A549 (cell line): ENCODE measurements at regions not wholly inside any gene's neighbourhood (a gene's known extent, or its start where the extent isn't known, plus 50 kb on each side); places are given as distances from the start of the nearest gene placed in this dataset.
A peak's percentile ranks its signal among the peaks of the same experiment; 100 is the strongest.

Experiments
- ATAC-seq, 2 experiments: fragments of 200-7000 bp in 1 of 2; fragments of >200 bp in 1 of 2; cut with Nextera tagmentation in 1 of 2; cut with Tn5 transposase in 1 of 2; 3 replicates each; pipeline versions ENCODE4 v1.8.0 to v1.9.1; 2018 to 2020; ENCODE audit warnings: mild to moderate bottlenecking in 1 of 2, moderate library complexity in 1 of 2
- CTCF ChIA-PET: fragments of 300-600 bp; sonication (Branson Sonifier 250); formaldehyde crosslinking; extraction: SDS; loops from one replicate; lab custom pipeline; 2021; ENCODE audit warnings: antibody characterized with exemption, inconsistent platforms; lab: Yijun Ruan, JAX
- POLR2A ChIA-PET: fragments of 350-600 bp; formaldehyde crosslinking; extraction: SDS; loops from one replicate; lab custom pipeline; 2021; ENCODE audit warnings: antibody characterized with exemption, inconsistent platforms; lab: Yijun Ruan, JAX
- DNase-seq, 2 experiments: peaks; one replicate each; pipeline versions ENCODE4 v3.0.0 to v3.0.0-alpha.2; 2011 to 2016; ENCODE audit warnings: low read depth in 1 of 2, low spot score in 1 of 2
- FAIRE-seq: peaks from 2 replicates; lab custom pipeline; 2011; peaks lifted over from hg19 to GRCh38; lab: Jason Lieb, UNC
- H3K27ac ChIP-seq, 2 experiments: fragments of >200 bp; sonication (Bioruptor Twin); formaldehyde crosslinking; 3 replicates each; pipeline ENCODE4 v1.5.1; 2016 to 2017
- H3K4me1 ChIP-seq: fragments of >200 bp; sonication (Bioruptor Twin); formaldehyde crosslinking; 3 replicates; pipeline ENCODE4 v1.6.1; 2016
- H3K4me2 ChIP-seq: fragments of >200 bp; sonication (Bioruptor Twin); formaldehyde crosslinking; 3 replicates; pipeline ENCODE4 v1.6.1; 2016
- H3K4me3 ChIP-seq: fragments of >200 bp; sonication (Bioruptor Twin); formaldehyde crosslinking; 3 replicates; pipeline ENCODE4 v1.5.1; 2016
- H3K9me3 ChIP-seq: fragments of >200 bp; sonication (Bioruptor Twin); formaldehyde crosslinking; 3 replicates; pipeline ENCODE4 v1.6.1; 2016
- CBX8 ChIP-seq: fragments of 200-600 bp; sonication (generic); IDR thresholded peaks from 2 replicates; pipeline ENCODE4 v1.6.1; 2016
- CEBPB ChIP-seq, 2 experiments: fragments of >200 bp in 1 of 2; sonication (Bioruptor Twin) in 1 of 2; formaldehyde crosslinking in 1 of 2; IDR thresholded peaks; 2 replicates each; pipeline ENCODE4 v1.6.1; 2012 to 2016
- CHD4 ChIP-seq: fragments of 200-600 bp; sonication (generic); IDR thresholded peaks from 2 replicates; pipeline ENCODE4 v1.6.1; 2016; ENCODE audit warnings: antibody characterized with exemption, mild to moderate bottlenecking, borderline replicate concordance
- EHF ChIP-seq: fragments of 250-450 bp; sonication (Bioruptor Pico); IDR thresholded peaks from 2 replicates; pipeline ENCODE4 v1.5.0; 2020; ENCODE audit warnings: mild to moderate bottlenecking
- EHMT2 ChIP-seq: fragments of 200-600 bp; sonication (generic); IDR thresholded peaks from 2 replicates; pipeline ENCODE4 v1.6.1; 2016; ENCODE audit warnings: antibody characterized with exemption, low read depth, mild to moderate bottlenecking, moderate library complexity
- EP300 ChIP-seq, 2 experiments: fragments of >200 bp; sonication (Bioruptor Twin); formaldehyde crosslinking; IDR thresholded peaks; 2 replicates in 1 of 2; 3 replicates in 1 of 2; pipeline ENCODE4 v1.6.1; 2016 to 2017
- FOSB ChIP-seq: fragments of 250-450 bp; sonication (Bioruptor Pico); IDR thresholded peaks from 2 replicates; pipeline ENCODE4 v1.5.0; 2020; ENCODE audit warnings: mild to moderate bottlenecking, moderate library complexity
- FOSL2 ChIP-seq, 2 experiments: fragments of 450-650 bp in 1 of 2; fragments of >200 bp in 1 of 2; sonication (Bioruptor Twin) in 1 of 2; formaldehyde crosslinking; IDR thresholded peaks; 2 replicates each; pipeline versions ENCODE4 v1.5.0 to v1.6.1; 2016 to 2020; ENCODE audit warnings: mild to moderate bottlenecking in 1 of 2, moderate library complexity in 1 of 2
- FOXS1 ChIP-seq: fragments of 250-450 bp; sonication (Bioruptor Pico); IDR thresholded peaks from 2 replicates; pipeline ENCODE4 v1.5.0; 2020; ENCODE audit warnings: mild to moderate bottlenecking, moderate library complexity
- JUNB ChIP-seq: fragments of >200 bp; sonication (Bioruptor Twin); formaldehyde crosslinking; IDR thresholded peaks from 2 replicates; pipeline ENCODE4 v1.6.1; 2016
- KDM5A ChIP-seq: fragments of 200-600 bp; sonication (generic); IDR thresholded peaks from 2 replicates; pipeline ENCODE4 v1.6.1; 2016; ENCODE audit warnings: antibody characterized with exemption, mild to moderate bottlenecking
- MAFK ChIP-seq: fragments of 450-650 bp; IDR thresholded peaks from 2 replicates; pipeline ENCODE4 v1.6.1; 2014; ENCODE audit not compliant: partially characterized antibody
- MAZ ChIP-seq: fragments of 150-350 bp; IDR thresholded peaks from 2 replicates; pipeline ENCODE4 v1.6.1; 2014; ENCODE audit warnings: antibody characterized with exemption, low read depth, low read length, borderline replicate concordance
- MYC ChIP-seq: IDR thresholded peaks from 2 replicates; pipeline ENCODE4 v1.6.1; 2012; ENCODE audit warnings: mild to moderate bottlenecking, inconsistent platforms, low read length, improper control_type of control experiment, borderline replicate concordance
- RAD21 ChIP-seq, 2 experiments: fragments of >200 bp in 1 of 2; sonication (Bioruptor Twin) in 1 of 2; formaldehyde crosslinking in 1 of 2; IDR thresholded peaks in 1 of 2; conservative IDR thresholded peaks in 1 of 2; 2 replicates in 1 of 2; 3 replicates in 1 of 2; pipeline ENCODE4 v1.6.1; 2012 to 2018; ENCODE audit warnings: inconsistent platforms in 1 of 2
- RCOR1 ChIP-seq: fragments of 150-350 bp; IDR thresholded peaks from 2 replicates; pipeline ENCODE4 v1.6.1; 2014; ENCODE audit warnings: antibody characterized with exemption, low read length, low read depth
- RFX5 ChIP-seq: fragments of 450-650 bp; IDR thresholded peaks from 2 replicates; pipeline ENCODE4 v1.7.1; 2014; ENCODE audit warnings: antibody characterized with exemption, mild to moderate bottlenecking, moderate library complexity
- RNF2 ChIP-seq: fragments of 200-600 bp; sonication (generic); IDR thresholded peaks from 2 replicates; pipeline ENCODE4 v1.6.1; 2016; ENCODE audit warnings: low read depth, mild to moderate bottlenecking, antibody characterized with exemption, moderate library complexity, borderline replicate concordance
- SMC3 ChIP-seq: fragments of >200 bp; sonication (Bioruptor Twin); formaldehyde crosslinking; IDR thresholded peaks from 3 replicates; pipeline ENCODE4 v1.6.1; 2018; ENCODE audit warnings: inconsistent platforms
- ZNF302 ChIP-seq: fragments of 250-450 bp; sonication (Bioruptor Pico); IDR thresholded peaks from 2 replicates; pipeline ENCODE4 v1.9.0; 2021; ENCODE audit warnings: inconsistent platforms, mild to moderate bottlenecking, moderate library complexity
- ZSCAN20 ChIP-seq: fragments of 250-450 bp; sonication (Bioruptor Pico); IDR thresholded peaks from 2 replicates; pipeline ENCODE4 v1.8.0; 2022; ENCODE audit warnings: mild to moderate bottlenecking, moderate library complexity
- WGBS: methylation state at CpG from one replicate; pipeline ENCODE4 v1.1.6; 2017; ENCODE audit errors: missing lambda C conversion rate; 5-methylcytosine and 5-hydroxymethylcytosine counted together
- TF ChIP-seq, protein P1 (sequence below): IDR thresholded peaks from 2 replicates; pipeline ENCODE4 v1.6.1; 2012; ENCODE audit warnings: low read depth, borderline replicate concordance
- TF ChIP-seq, protein P2 (sequence below): fragments of 250-450 bp; sonication (Bioruptor Pico); IDR thresholded peaks from 2 replicates; pipeline ENCODE4 v1.5.0; 2021; ENCODE audit warnings: mild to moderate bottlenecking, moderate library complexity, borderline replicate concordance
- TF ChIP-seq, protein P3 (sequence below): fragments of >200 bp; sonication (Bioruptor Twin); formaldehyde crosslinking; IDR thresholded peaks from 3 replicates; pipeline ENCODE4 v1.5.1; 2016
- TF ChIP-seq, protein P4 (sequence below): fragments of 250-450 bp; sonication (Bioruptor Pico); IDR thresholded peaks from 2 replicates; pipeline ENCODE4 v1.5.0; 2020; ENCODE audit warnings: low read depth, mild to moderate bottlenecking, moderate library complexity

DNA sequence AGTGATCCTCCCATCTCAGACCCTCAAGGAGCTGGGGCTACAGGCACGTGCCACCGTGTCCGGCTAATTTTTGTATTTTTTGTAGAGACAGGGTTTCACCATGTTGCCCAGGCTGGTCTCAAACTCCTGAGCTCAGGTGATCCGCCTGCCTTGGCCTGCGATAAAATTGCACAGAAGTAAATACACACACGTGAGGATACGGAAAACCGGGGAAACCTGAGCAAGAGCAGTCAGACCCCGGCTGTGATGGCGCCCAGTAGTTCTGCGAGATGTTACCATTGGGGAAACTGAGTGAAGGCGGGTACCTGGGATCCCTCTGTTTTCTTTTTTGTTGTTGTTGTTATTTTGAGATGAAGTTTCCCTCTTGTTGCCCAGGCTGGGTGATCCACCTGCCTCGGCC, 114.9 kb downstream of the C9orf50 start (continued):
- TF ChIP-seq CEBPB (IDR thresholded peaks at IDR 0.05), result no peak
- TF ChIP-seq, protein P1, sequence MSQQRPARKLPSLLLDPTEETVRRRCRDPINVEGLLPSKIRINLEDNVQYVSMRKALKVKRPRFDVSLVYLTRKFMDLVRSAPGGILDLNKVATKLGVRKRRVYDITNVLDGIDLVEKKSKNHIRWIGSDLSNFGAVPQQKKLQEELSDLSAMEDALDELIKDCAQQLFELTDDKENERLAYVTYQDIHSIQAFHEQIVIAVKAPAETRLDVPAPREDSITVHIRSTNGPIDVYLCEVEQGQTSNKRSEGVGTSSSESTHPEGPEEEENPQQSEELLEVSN, result no peak
- no peak for TF ChIP-seq MYC
- TF ChIP-seq RFX5, result no peak
- TF ChIP-seq CBX8, result no peak
- TF ChIP-seq, protein P2, sequence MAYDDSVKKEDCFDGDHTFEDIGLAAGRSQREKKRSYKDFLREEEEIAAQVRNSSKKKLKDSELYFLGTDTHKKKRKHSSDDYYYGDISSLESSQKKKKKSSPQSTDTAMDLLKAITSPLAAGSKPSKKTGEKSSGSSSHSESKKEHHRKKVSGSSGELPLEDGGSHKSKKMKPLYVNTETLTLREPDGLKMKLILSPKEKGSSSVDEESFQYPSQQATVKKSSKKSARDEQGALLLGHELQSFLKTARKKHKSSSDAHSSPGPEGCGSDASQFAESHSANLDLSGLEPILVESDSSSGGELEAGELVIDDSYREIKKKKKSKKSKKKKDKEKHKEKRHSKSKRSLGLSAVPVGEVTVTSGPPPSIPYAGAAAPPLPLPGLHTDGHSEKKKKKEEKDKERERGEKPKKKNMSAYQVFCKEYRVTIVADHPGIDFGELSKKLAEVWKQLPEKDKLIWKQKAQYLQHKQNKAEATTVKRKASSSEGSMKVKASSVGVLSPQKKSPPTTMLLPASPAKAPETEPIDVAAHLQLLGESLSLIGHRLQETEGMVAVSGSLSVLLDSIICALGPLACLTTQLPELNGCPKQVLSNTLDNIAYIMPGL (CRISPR knock-in tag), result no peak
- TF ChIP-seq RNF2, result no peak

DNA sequence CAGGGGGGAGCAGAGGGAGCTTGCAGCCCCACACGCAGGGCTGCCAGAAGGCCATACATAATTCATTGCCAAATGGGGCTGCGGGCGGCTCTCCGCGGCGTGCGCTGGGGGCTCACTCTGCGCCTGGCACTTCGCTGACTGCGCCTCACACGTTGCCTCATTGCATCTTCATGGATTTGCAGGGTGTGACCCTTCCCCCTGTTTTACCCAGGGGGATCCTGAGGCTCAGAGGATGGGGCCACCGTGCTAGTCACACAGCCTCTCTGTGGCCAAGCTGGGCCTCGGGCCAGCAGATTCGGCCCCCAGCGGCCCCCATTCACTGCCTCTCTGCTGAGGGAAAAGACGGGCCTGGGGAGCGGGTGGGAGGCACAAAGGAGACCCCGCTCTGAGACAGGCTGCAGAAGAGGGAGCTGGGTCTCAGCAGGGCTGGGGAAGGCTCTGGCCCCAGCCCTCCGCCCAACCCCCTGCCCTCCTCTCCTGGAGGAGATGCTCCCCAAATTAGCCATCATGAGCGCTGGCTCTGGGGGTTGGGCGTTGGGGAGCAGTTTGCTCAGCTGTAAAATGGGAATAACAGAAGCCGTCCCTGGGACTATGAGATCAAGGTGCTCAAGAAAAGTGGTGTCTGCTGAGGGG, 115.5 kb downstream of the C9orf50 start:
- Histone ChIP-seq H3K27ac (peak overlapping the region; percentile 67 to 79; a peak in 4 of 6 replicates), H3K4me1 (peaks cover 44% of the 10 kb centered on the region), H3K4me2 (no peak overlapping the region), H3K4me3 (no peak overlapping the region), H3K9me3 (peaks cover 14% of the 10 kb centered on the region)
- ATAC-seq (no peak), DNase-seq (no peak), FAIRE-seq (no peak)
- ChIA-PET POLR2A (interaction anchor here (1.8 kb wide), 1 partner anchor 8 kb away, joined by 9 read pairs; no protein-coding TSS in a partner anchor), CTCF (no interaction called here)
- TF ChIP-seq, protein P3, sequence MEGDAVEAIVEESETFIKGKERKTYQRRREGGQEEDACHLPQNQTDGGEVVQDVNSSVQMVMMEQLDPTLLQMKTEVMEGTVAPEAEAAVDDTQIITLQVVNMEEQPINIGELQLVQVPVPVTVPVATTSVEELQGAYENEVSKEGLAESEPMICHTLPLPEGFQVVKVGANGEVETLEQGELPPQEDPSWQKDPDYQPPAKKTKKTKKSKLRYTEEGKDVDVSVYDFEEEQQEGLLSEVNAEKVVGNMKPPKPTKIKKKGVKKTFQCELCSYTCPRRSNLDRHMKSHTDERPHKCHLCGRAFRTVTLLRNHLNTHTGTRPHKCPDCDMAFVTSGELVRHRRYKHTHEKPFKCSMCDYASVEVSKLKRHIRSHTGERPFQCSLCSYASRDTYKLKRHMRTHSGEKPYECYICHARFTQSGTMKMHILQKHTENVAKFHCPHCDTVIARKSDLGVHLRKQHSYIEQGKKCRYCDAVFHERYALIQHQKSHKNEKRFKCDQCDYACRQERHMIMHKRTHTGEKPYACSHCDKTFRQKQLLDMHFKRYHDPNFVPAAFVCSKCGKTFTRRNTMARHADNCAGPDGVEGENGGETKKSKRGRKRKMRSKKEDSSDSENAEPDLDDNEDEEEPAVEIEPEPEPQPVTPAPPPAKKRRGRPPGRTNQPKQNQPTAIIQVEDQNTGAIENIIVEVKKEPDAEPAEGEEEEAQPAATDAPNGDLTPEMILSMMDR, result no peak
- TF ChIP-seq EHMT2 (no peak), ZSCAN20 (no peak), FOSL2 (IDR thresholded peaks at IDR 0.05) (no peak), FOSL2 (CRISPR knock-in tag; IDR thresholded peaks at IDR 0.05) (no peak), EP300 (IDR thresholded peaks at IDR 0.05) (no peak), SMC3 (no peak), ZNF302 (CRISPR knock-in tag) (no peak), EHF (CRISPR knock-in tag) (no peak), MAZ (no peak), RCOR1 (no peak), FOXS1 (CRISPR knock-in tag) (no peak), FOSB (CRISPR knock-in tag) (no peak), KDM5A (no peak), CHD4 (no peak), RAD21 (conservative IDR thresholded peaks at IDR 0.05 in 1 of 2, IDR thresholded peaks at IDR 0.05 in 1 of 2) (no peak), MAFK (no peak), RFX5 (no peak), JUNB (no peak), CBX8 (no peak)
- TF ChIP-seq, protein P4, sequence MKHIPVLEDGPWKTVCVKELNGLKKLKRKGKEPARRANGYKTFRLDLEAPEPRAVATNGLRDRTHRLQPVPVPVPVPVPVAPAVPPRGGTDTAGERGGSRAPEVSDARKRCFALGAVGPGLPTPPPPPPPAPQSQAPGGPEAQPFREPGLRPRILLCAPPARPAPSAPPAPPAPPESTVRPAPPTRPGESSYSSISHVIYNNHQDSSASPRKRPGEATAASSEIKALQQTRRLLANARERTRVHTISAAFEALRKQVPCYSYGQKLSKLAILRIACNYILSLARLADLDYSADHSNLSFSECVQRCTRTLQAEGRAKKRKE (CRISPR knock-in tag), result no peak
- 96% methylated on average over 18 of the region's 22 CpGs for WGBS
